CD14-positive monocyte (primary cell): ENCODE measurements at regions not wholly inside any gene's neighbourhood (a gene's known extent, or its start where the extent isn't known, plus 50 kb on each side); places are given as distances from the start of the nearest gene placed in this dataset.
A peak's percentile ranks its signal among the peaks of the same experiment; 100 is the strongest.

Experiments used
- DNase-seq, 3 donors: peaks; one replicate each; pipeline ENCODE4 v3.0.0-alpha.2; 2011 to 2022
- H2AFZ ChIP-seq: 2 replicates; pipeline ENCODE4 v1.6.0; 2012; ENCODE audit warnings: mild to moderate bottlenecking, low read depth, low read length, inconsistent platforms; ENCODE audit not compliant: insufficient read depth, poor library complexity, severe bottlenecking
- H3K27ac ChIP-seq, 2 donors: 1 replicate in 1 of 2; 2 replicates in 1 of 2; pipeline ENCODE4 v1.5.1; 2012 to 2013; ENCODE audit warnings: low read length in 2 of 2, control low read depth in 1 of 2, inconsistent platforms in 1 of 2, low read depth in 1 of 2, mild to moderate bottlenecking in 1 of 2
- H3K27me3 ChIP-seq, 2 donors: one replicate each; pipeline versions ENCODE4 v1.6.0 to v1.6.1; 2011 to 2013; ENCODE audit warnings: low read length in 2 of 2; ENCODE audit not compliant: control insufficient read depth in 2 of 2, insufficient read depth in 2 of 2
- H3K36me3 ChIP-seq, 2 donors: replicated peaks in 1 of 2; 1 replicate in 1 of 2; 2 replicates in 1 of 2; pipeline versions ENCODE4 v1.5.1 to v1.6.1; 2012 to 2013; ENCODE audit warnings: low read length in 2 of 2, control low read depth in 1 of 2, inconsistent platforms in 1 of 2, mild to moderate bottlenecking in 1 of 2; ENCODE audit not compliant: insufficient read depth in 2 of 2, control insufficient read depth in 1 of 2
- H3K4me1 ChIP-seq, 2 donors: 1 replicate in 1 of 2; 2 replicates in 1 of 2; pipeline versions ENCODE4 v1.5.1 to v1.6.1; 2012 to 2013; ENCODE audit warnings: low read length in 2 of 2, control low read depth in 1 of 2, inconsistent platforms in 1 of 2, mild to moderate bottlenecking in 1 of 2, moderate library complexity in 1 of 2; ENCODE audit not compliant: insufficient read depth in 2 of 2, control insufficient read depth in 1 of 2
- H3K4me2 ChIP-seq: replicated peaks from 2 replicates; pipeline ENCODE3; 2012; ENCODE audit warnings: low read length, moderate library complexity, mild to moderate bottlenecking; ENCODE audit not compliant: poor library complexity, severe bottlenecking; ENCODE audit errors: extremely low read depth
- H3K4me3 ChIP-seq, 3 experiments: fragments of 200-600 bp in 1 of 3; sonication (generic) in 1 of 3; replicated peaks in 1 of 3; 1 replicate in 2 of 3; 2 replicates in 1 of 3; pipeline ENCODE4 v1.5.1; 2011 to 2013; ENCODE audit warnings: low read length in 3 of 3, mild to moderate bottlenecking in 3 of 3, control low read depth in 2 of 3, low read depth in 2 of 3, inconsistent platforms in 1 of 3, moderate library complexity in 1 of 3
- H3K79me2 ChIP-seq: 2 replicates; pipeline ENCODE4 v1.6.0; 2012; ENCODE audit warnings: mild to moderate bottlenecking, control low read depth, inconsistent platforms, low read length, moderate library complexity; ENCODE audit not compliant: insufficient read depth
- H3K9ac ChIP-seq: 2 replicates; pipeline ENCODE4 v1.6.0; 2017; ENCODE audit warnings: low read length, mild to moderate bottlenecking; ENCODE audit not compliant: insufficient read depth, poor library complexity, severe bottlenecking
- H3K9me3 ChIP-seq, 2 donors: replicated peaks in 1 of 2; 1 replicate in 1 of 2; 2 replicates in 1 of 2; pipeline versions ENCODE4 v1.5.1 to v1.6.1; 2012 to 2013; ENCODE audit warnings: low read length in 2 of 2, control low read depth in 1 of 2; ENCODE audit not compliant: control insufficient read depth in 1 of 2, insufficient read depth in 1 of 2
- H4K20me1 ChIP-seq: 2 replicates; pipeline ENCODE4 v1.6.0; 2012; ENCODE audit warnings: mild to moderate bottlenecking, low read length, control low read depth, moderate library complexity; ENCODE audit not compliant: insufficient read depth
- H3K27ac Mint-ChIP-seq, 7 donors: one replicate each; pipeline ENCODE4 v1.8.0; 2020; ENCODE audit warnings: mild to moderate bottlenecking in 7 of 7, mixed read lengths in 7 of 7, moderate library complexity in 6 of 7, inconsistent platforms in 2 of 7
- H3K27me3 Mint-ChIP-seq, 3 donors: one replicate each; pipeline ENCODE4 v1.8.0; 2021 to 2022; ENCODE audit warnings: low read depth in 3 of 3, mild to moderate bottlenecking in 3 of 3, mixed read lengths in 3 of 3, moderate library complexity in 3 of 3, inconsistent platforms in 1 of 3
- H3K36me3 Mint-ChIP-seq, 2 donors: one replicate each; pipeline ENCODE4 v1.8.0; 2020; ENCODE audit warnings: mixed read lengths in 2 of 2, inconsistent platforms in 1 of 2, mild to moderate bottlenecking in 1 of 2
- H3K4me1 Mint-ChIP-seq: one replicate; pipeline ENCODE4 v1.8.0; 2020; ENCODE audit warnings: mild to moderate bottlenecking, mixed read lengths
- H3K4me3 Mint-ChIP-seq, 2 donors: one replicate each; pipeline ENCODE4 v1.8.0; 2020; ENCODE audit warnings: mild to moderate bottlenecking in 2 of 2, mixed read lengths in 2 of 2, moderate library complexity in 1 of 2
- H3K9me3 Mint-ChIP-seq, 7 donors: one replicate each; pipeline ENCODE4 v1.8.0; 2020 to 2022; ENCODE audit warnings: mixed read lengths in 7 of 7, mild to moderate bottlenecking in 6 of 7, moderate library complexity in 6 of 7, inconsistent platforms in 2 of 7
- CTCF ChIP-seq: fragments of 200-600 bp; IDR thresholded peaks from one replicate; pipeline ENCODE4 v1.8.0; 2022; ENCODE audit warnings: antibody characterized with exemption, mild to moderate bottlenecking
- WGBS: methylation state at CpG from one replicate; pipeline ENCODE4 v1.1.5; 2013; ENCODE audit warnings: missing lambda C conversion rate; ENCODE audit not compliant: insufficient coverage; 5-methylcytosine and 5-hydroxymethylcytosine counted together
- intact Hi-C, 2 donors: fragments of 100-400 bp; cut with micrococcal nuclease; formaldehyde crosslinking; loops; one replicate each; pipeline versions ENCODE4 v1.15.0 to v1.15.1; 2023

GRCh38 chr15:24760066-24760465 lies 84.5 kb downstream of the NPAP1 start:
- no peak overlapping the region for H3K4me3 ChIP-seq
- no peak overlapping the region for H3K27ac ChIP-seq
- 93% methylated on average over 3 of the region's 7 CpGs for WGBS
- H2AFZ ChIP-seq = no peak overlapping the region
- no peaks in the 10 kb centered on the region for H3K36me3 Mint-ChIP-seq
- no peak overlapping the region for H3K27ac Mint-ChIP-seq
- H3K4me2 ChIP-seq = no peak overlapping the region
- no peaks in the 10 kb centered on the region for H3K4me1 ChIP-seq
- intact Hi-C loops = no loop called here
- no peak overlapping the region for H3K9ac ChIP-seq
- H3K4me1 Mint-ChIP-seq = no peaks in the 10 kb centered on the region
- no peak overlapping the region for H3K4me3 Mint-ChIP-seq
- TF ChIP-seq CTCF = no peak
- H3K9me3 ChIP-seq = peaks cover 0 to 9% of the 10 kb centered on the region in 2 donors
- H3K27me3 ChIP-seq = no peaks in the 10 kb centered on the region
- DNase-seq = no peak
- H3K27me3 Mint-ChIP-seq = peaks cover 0 to 3% (median 0%) of the 10 kb centered on the region in 3 donors
- H3K36me3 ChIP-seq = no peaks in the 10 kb centered on the region
- no peaks in the 10 kb centered on the region for H3K79me2 ChIP-seq
- H4K20me1 ChIP-seq = no peaks in the 10 kb centered on the region
- peaks cover 0 to 7% (median 3%) of the 10 kb centered on the region in 7 donors for H3K9me3 Mint-ChIP-seq

- Mint-ChIP-seq H3K4me3 (no peak overlapping the region), H3K27me3 (no peaks in the 10 kb centered on the region), H3K36me3 (no peaks in the 10 kb centered on the region), H3K4me1 (no peaks in the 10 kb centered on the region), H3K27ac (no peak overlapping the region), H3K9me3 (peaks cover 0 to 7% (median 2%) of the 10 kb centered on the region in 7 donors)
- Histone ChIP-seq H3K4me3 (no peak overlapping the region), H3K9ac (no peak overlapping the region), H3K79me2 (no peaks in the 10 kb centered on the region), H3K4me2 (no peak overlapping the region), H3K27ac (no peak overlapping the region), H3K27me3 (no peaks in the 10 kb centered on the region), H3K9me3 (no peaks in the 10 kb centered on the region), H3K4me1 (no peaks in the 10 kb centered on the region), H3K36me3 (no peaks in the 10 kb centered on the region), H4K20me1 (no peaks in the 10 kb centered on the region), H2AFZ (no peak overlapping the region)
- intact Hi-C loops = no loop called here
- TF ChIP-seq CTCF = peak; percentile 15
- 100% methylated on average over 2 of the region's 5 CpGs for WGBS
- DNase-seq = no peak
Observed at GRCh38 chr15:24761704-24762302, 86.2 kb downstream of the NPAP1 start.
